MM.1S (cell line): ENCODE measurements at regions not wholly inside any gene's neighbourhood (a gene's known extent, or its start where the extent isn't known, plus 50 kb on each side); places are given as distances from the start of the nearest gene placed in this dataset.

Experiments used
- DNase-seq: peaks from one replicate; pipeline ENCODE4 v3.0.0-alpha.2; 2015
- H2AFZ ChIP-seq: fragments of 300-600 bp; sonication (generic); 2 replicates; pipeline ENCODE4 v1.6.0; 2016; ENCODE audit warnings: antibody characterized with exemption, low read length
- H3F3A ChIP-seq: fragments of 300-600 bp; sonication (generic); 2 replicates; pipeline ENCODE4 v1.6.1; 2016; ENCODE audit warnings: mild to moderate bottlenecking, antibody characterized with exemption, low read length, moderate library complexity, mixed read lengths; ENCODE audit not compliant: insufficient read depth
- H3K27ac ChIP-seq: fragments of 300-600 bp; sonication (generic); 2 replicates; pipeline ENCODE4 v1.5.1; 2016; ENCODE audit warnings: mild to moderate bottlenecking, low read length
- H3K27me3 ChIP-seq: fragments of 300-600 bp; sonication (generic); replicated peaks from 2 replicates; pipeline ENCODE4 v1.6.0; 2016; ENCODE audit warnings: low read length; ENCODE audit not compliant: insufficient read depth
- H3K36me3 ChIP-seq: fragments of 300-600 bp; sonication (generic); replicated peaks from 2 replicates; pipeline ENCODE4 v1.6.1; 2016; ENCODE audit warnings: mild to moderate bottlenecking, low read length, mixed read lengths; ENCODE audit not compliant: insufficient read depth
- H3K4me1 ChIP-seq: fragments of 300-600 bp; sonication (generic); 2 replicates; pipeline ENCODE4 v1.6.1; 2016; ENCODE audit warnings: low read length, mixed read lengths
- H3K4me2 ChIP-seq: fragments of 300-600 bp; sonication (generic); 2 replicates; pipeline ENCODE4 v1.6.0; 2016; ENCODE audit warnings: low read depth, low read length
- H3K4me3 ChIP-seq: fragments of 300-600 bp; sonication (generic); 2 replicates; pipeline ENCODE4 v1.5.1; 2016; ENCODE audit warnings: low read length, mixed read lengths
- H3K79me2 ChIP-seq: fragments of 300-600 bp; sonication (generic); 2 replicates; pipeline ENCODE4 v1.6.1; 2016; ENCODE audit warnings: mixed run types, low read length, mixed read lengths
- H3K9ac ChIP-seq: fragments of 300-600 bp; sonication (generic); 2 replicates; pipeline ENCODE4 v1.6.1; 2016; ENCODE audit warnings: low read length, mixed read lengths
- H3K9me2 ChIP-seq: fragments of 300-600 bp; sonication (generic); replicated peaks from 2 replicates; pipeline ENCODE4 v1.6.1; 2016; ENCODE audit warnings: mild to moderate bottlenecking, low read length, mixed read lengths; ENCODE audit not compliant: insufficient read depth
- H3K9me3 ChIP-seq: fragments of 300-600 bp; sonication (generic); replicated peaks from 2 replicates; pipeline ENCODE4 v1.6.1; 2016; ENCODE audit warnings: mild to moderate bottlenecking, low read length, mixed read lengths; ENCODE audit not compliant: insufficient read depth
- H4K20me1 ChIP-seq: fragments of 300-600 bp; sonication (generic); 2 replicates; pipeline ENCODE4 v1.6.1; 2016; ENCODE audit warnings: mild to moderate bottlenecking, low read length, moderate library complexity, mixed read lengths; ENCODE audit not compliant: insufficient read depth
- CTCF ChIP-seq: fragments of 300-600 bp; sonication (generic); IDR thresholded peaks from 2 replicates; pipeline ENCODE4 v1.5.1; 2016; ENCODE audit warnings: antibody characterized with exemption, low read length, mixed read lengths
- EZH2 ChIP-seq: fragments of 300-600 bp; sonication (generic); optimal IDR thresholded peaks from 2 replicates; pipeline ENCODE3; 2017; ENCODE audit warnings: low read depth, mild to moderate bottlenecking, antibody characterized with exemption, low read length, mixed read lengths
- EZH2phosphoT487 ChIP-seq: fragments of 300-600 bp; sonication (generic); IDR thresholded peaks from 2 replicates; pipeline ENCODE4 v1.6.1; 2018; ENCODE audit warnings: antibody characterized with exemption, low read length

DNA sequence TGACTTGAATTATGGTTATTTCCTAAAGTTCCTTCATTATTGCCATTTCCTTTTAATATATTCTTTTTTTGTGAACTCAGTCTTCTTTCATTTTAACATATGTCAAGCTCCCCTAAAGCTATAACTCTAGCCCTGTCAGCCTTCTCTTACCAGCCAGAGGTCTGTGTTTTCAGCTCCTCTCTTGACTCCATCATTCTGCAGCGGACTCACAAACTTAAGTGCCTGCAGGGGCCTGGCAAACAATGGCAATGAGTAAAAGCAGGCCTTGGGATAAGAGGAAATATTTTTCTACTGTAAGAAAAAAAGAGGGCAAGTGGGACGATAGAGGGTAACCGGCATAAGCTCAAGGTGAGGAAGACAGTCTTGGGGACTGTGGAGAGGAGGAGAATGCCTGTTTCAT is 424.5 kb upstream of the RGS6 start:
- H3K4me3 ChIP-seq: no peak overlapping the region
- DNase-seq: no peak
- no peak for TF ChIP-seq EZH2
- no peak for TF ChIP-seq CTCF
- TF ChIP-seq EZH2phosphoT487: no peak
- H3K27ac ChIP-seq: no peak overlapping the region
- H3K9me3 ChIP-seq: no peaks in the 10 kb centered on the region
- H3K4me2 ChIP-seq: no peak overlapping the region
- H3K79me2 ChIP-seq: no peaks in the 10 kb centered on the region
- H3K27me3 ChIP-seq: no peaks in the 10 kb centered on the region
- no peaks in the 10 kb centered on the region for H4K20me1 ChIP-seq
- no peak overlapping the region for H3K9ac ChIP-seq
- no peaks in the 10 kb centered on the region for H3K4me1 ChIP-seq
- no peaks in the 10 kb centered on the region for H3K36me3 ChIP-seq
- no peaks in the 10 kb centered on the region for H3K9me2 ChIP-seq
- H3F3A ChIP-seq: no peaks in the 10 kb centered on the region
- H2AFZ ChIP-seq: no peak overlapping the region

GRCh38 chr14:71508901-71509300 is 423.3 kb upstream of the RGS6 start:
- Histone ChIP-seq H3K9me3 (no peaks in the 10 kb centered on the region), H4K20me1 (no peaks in the 10 kb centered on the region), H3K4me3 (no peak overlapping the region), H3K4me1 (no peaks in the 10 kb centered on the region), H3K9me2 (no peaks in the 10 kb centered on the region), H3F3A (no peaks in the 10 kb centered on the region), H3K27me3 (no peaks in the 10 kb centered on the region), H2AFZ (no peak overlapping the region), H3K79me2 (no peaks in the 10 kb centered on the region), H3K4me2 (no peak overlapping the region), H3K36me3 (no peaks in the 10 kb centered on the region), H3K9ac (no peak overlapping the region), H3K27ac (no peak overlapping the region)
- TF ChIP-seq EZH2phosphoT487 (no peak), CTCF (no peak), EZH2 (no peak)
- DNase-seq: no peak

DNA sequence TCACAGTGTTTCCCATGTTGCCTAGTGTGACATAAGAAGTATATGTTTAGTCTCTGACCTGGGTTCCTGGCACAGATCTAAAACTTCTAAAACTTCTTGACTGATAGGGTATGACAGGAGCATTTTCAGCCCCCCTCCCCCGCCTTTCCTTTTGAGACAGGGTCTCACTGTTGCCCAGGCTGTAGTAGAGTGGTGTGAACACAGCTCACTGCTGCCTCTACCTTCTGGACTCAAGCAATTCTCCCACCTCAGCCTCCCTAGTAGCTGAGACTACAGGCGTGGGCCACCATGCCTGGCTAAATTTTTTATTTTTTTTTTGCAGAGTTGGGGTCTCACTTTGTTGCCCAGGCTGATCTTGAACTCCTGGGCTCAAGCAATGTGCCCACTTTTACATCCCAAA is 421.1 kb upstream of the RGS6 start:
- Histone ChIP-seq H3K9ac (no peak overlapping the region), H3K36me3 (no peaks in the 10 kb centered on the region), H2AFZ (no peak overlapping the region), H3K79me2 (no peaks in the 10 kb centered on the region), H3K4me2 (no peak overlapping the region), H3K4me3 (no peak overlapping the region), H3K9me2 (no peaks in the 10 kb centered on the region), H3K27ac (no peak overlapping the region), H3K27me3 (no peaks in the 10 kb centered on the region), H3K4me1 (no peaks in the 10 kb centered on the region), H3K9me3 (no peaks in the 10 kb centered on the region), H3F3A (no peaks in the 10 kb centered on the region), H4K20me1 (no peaks in the 10 kb centered on the region)
- TF ChIP-seq EZH2phosphoT487: no peak
- no peak for TF ChIP-seq CTCF
- TF ChIP-seq EZH2: no peak
- no peak for DNase-seq
